Natural killer cell (primary cell): ENCODE measurements at regions not wholly inside any gene's neighbourhood (a gene's known extent, or its start where the extent isn't known, plus 50 kb on each side); places are given as distances from the start of the nearest gene placed in this dataset.

Source experiments
- ATAC-seq, 3 donors: fragments of 150-1000 bp in 2 of 3; fragments of 200-7000 bp in 1 of 3; cut with Tn5 transposase; 1 replicate in 1 of 3; 2 replicates in 2 of 3; pipeline ENCODE4 v1.10.0; 2021; ENCODE audit warnings: mild to moderate bottlenecking in 2 of 3, moderate library complexity in 2 of 3
- DNase-seq, 2 donors: peaks; one replicate each; pipeline versions ENCODE4 v3.0.0 to v3.0.0-alpha.2; 2013 to 2021; ENCODE audit warnings: mixed read lengths in 1 of 2
- H3K27ac ChIP-seq: one replicate; pipeline ENCODE4 v1.5.1; 2013; ENCODE audit warnings: mild to moderate bottlenecking, low read length
- H3K27me3 ChIP-seq: one replicate; pipeline ENCODE4 v1.6.1; 2013; ENCODE audit warnings: low read length; ENCODE audit not compliant: control insufficient read depth, insufficient read depth
- H3K36me3 ChIP-seq: one replicate; pipeline ENCODE4 v1.6.1; 2013; ENCODE audit warnings: low read length; ENCODE audit not compliant: control insufficient read depth, insufficient read depth
- H3K4me1 ChIP-seq: one replicate; pipeline ENCODE4 v1.6.1; 2013; ENCODE audit warnings: low read length; ENCODE audit not compliant: control insufficient read depth, insufficient read depth
- H3K4me3 ChIP-seq: one replicate; pipeline ENCODE4 v1.5.1; 2013; ENCODE audit warnings: low read length
- H3K9me3 ChIP-seq: one replicate; pipeline ENCODE4 v1.6.1; 2013; ENCODE audit warnings: low read length; ENCODE audit not compliant: control insufficient read depth, insufficient read depth
- H3K27ac Mint-ChIP-seq, 2 donors: one replicate each; pipeline ENCODE4 v1.8.0; 2022; ENCODE audit warnings: mild to moderate bottlenecking in 2 of 2, mixed read lengths in 2 of 2, moderate library complexity in 1 of 2
- H3K27me3 Mint-ChIP-seq, 2 donors: one replicate each; pipeline ENCODE4 v1.8.0; 2022; ENCODE audit warnings: low read depth in 2 of 2, mixed read lengths in 2 of 2
- H3K36me3 Mint-ChIP-seq: one replicate; pipeline ENCODE4 v1.8.0; 2022; ENCODE audit warnings: mixed read lengths
- H3K4me1 Mint-ChIP-seq, 2 donors: one replicate each; pipeline ENCODE4 v1.8.0; 2022; ENCODE audit warnings: mixed read lengths in 2 of 2
- H3K4me3 Mint-ChIP-seq: one replicate; pipeline ENCODE4 v1.8.0; 2022; ENCODE audit warnings: mild to moderate bottlenecking, moderate library complexity, mixed read lengths
- H3K9me3 Mint-ChIP-seq, 2 donors: one replicate each; pipeline ENCODE4 v1.8.0; 2022; ENCODE audit warnings: mixed read lengths in 2 of 2
- CTCF ChIP-seq: fragments of 200-600 bp; IDR thresholded peaks from one replicate; pipeline ENCODE4 v1.8.0; 2022; ENCODE audit warnings: antibody characterized with exemption
- WGBS: methylation state at CpG from one replicate; pipeline ENCODE4 v1.1.7; 2013; ENCODE audit warnings: missing lambda C conversion rate; ENCODE audit not compliant: insufficient coverage; 5-methylcytosine and 5-hydroxymethylcytosine counted together
- intact Hi-C: fragments of 100-400 bp; cut with micrococcal nuclease; formaldehyde crosslinking; loops from one replicate; pipeline ENCODE4 v1.14.2; 2022

- Mint-ChIP-seq H3K9me3 (peaks cover 3 to 4% of the 10 kb centered on the region in 2 donors), H3K4me3 (no peak overlapping the region), H3K27ac (no peak overlapping the region), H3K36me3 (no peaks in the 10 kb centered on the region), H3K4me1 (no peaks in the 10 kb centered on the region), H3K27me3 (no peaks in the 10 kb centered on the region)
- intact Hi-C loops: no loop called here
- DNase-seq (no peak), ATAC-seq (no peak)
- H3K4me3 ChIP-seq: no peak overlapping the region
- no peak overlapping the region for H3K27ac ChIP-seq
- TF ChIP-seq CTCF: no peak
- no peaks in the 10 kb centered on the region for H3K27me3 ChIP-seq
- WGBS: 80% methylated on average over 1 of the region's 2 CpGs
- H3K4me1 ChIP-seq: no peaks in the 10 kb centered on the region
- no peaks in the 10 kb centered on the region for H3K9me3 ChIP-seq
- no peaks in the 10 kb centered on the region for H3K36me3 ChIP-seq
These were observed 428.7 kb upstream of the LUZP2 start for GRCh38 chr11:24068197-24068596.

- DNase-seq (no peak), ATAC-seq (no peak)
- Mint-ChIP-seq H3K4me3 (no peak overlapping the region), H3K36me3 (no peaks in the 10 kb centered on the region), H3K9me3 (peaks cover 4 to 6% of the 10 kb centered on the region in 2 donors), H3K27ac (no peak overlapping the region), H3K4me1 (no peaks in the 10 kb centered on the region), H3K27me3 (no peaks in the 10 kb centered on the region)
- 80% methylated on average over 1 of the region's 3 CpGs for WGBS
- Histone ChIP-seq H3K27ac (no peak overlapping the region), H3K4me3 (no peak overlapping the region), H3K27me3 (no peaks in the 10 kb centered on the region), H3K36me3 (no peaks in the 10 kb centered on the region), H3K9me3 (no peaks in the 10 kb centered on the region), H3K4me1 (no peaks in the 10 kb centered on the region)
- intact Hi-C loops: no loop called here
- no peak for TF ChIP-seq CTCF
These were observed 426.4 kb upstream of the LUZP2 start for GRCh38 chr11:24070435-24070834.

- TF ChIP-seq CTCF: no peak
- Histone ChIP-seq H3K4me3 (no peak overlapping the region), H3K9me3 (no peaks in the 10 kb centered on the region), H3K4me1 (no peaks in the 10 kb centered on the region), H3K36me3 (no peaks in the 10 kb centered on the region), H3K27me3 (no peaks in the 10 kb centered on the region), H3K27ac (no peak overlapping the region)
- H3K27ac Mint-ChIP-seq: no peak overlapping the region
- no peaks in the 10 kb centered on the region for H3K4me1 Mint-ChIP-seq
- intact Hi-C loops: no loop called here
- no peak overlapping the region for H3K4me3 Mint-ChIP-seq
- H3K9me3 Mint-ChIP-seq: peaks cover 0 to 3% of the 10 kb centered on the region in 2 donors
- DNase-seq: no peak
- H3K36me3 Mint-ChIP-seq: no peaks in the 10 kb centered on the region
- 90% methylated on average over 2 of the region's 3 CpGs for WGBS
- no peak for ATAC-seq
- no peaks in the 10 kb centered on the region for H3K27me3 Mint-ChIP-seq
These were observed 418.8 kb upstream of the LUZP2 start for GRCh38 chr11:24078018-24078417.

- Mint-ChIP-seq H3K4me1 (peaks cover 0 to 5% of the 10 kb centered on the region in 2 donors), H3K27ac (no peak overlapping the region), H3K4me3 (no peak overlapping the region), H3K36me3 (no peaks in the 10 kb centered on the region), H3K9me3 (no peaks in the 10 kb centered on the region), H3K27me3 (no peaks in the 10 kb centered on the region)
- H3K27me3 ChIP-seq: no peaks in the 10 kb centered on the region
- no peaks in the 10 kb centered on the region for H3K9me3 ChIP-seq
- no peak for ATAC-seq
- no peak overlapping the region for H3K27ac ChIP-seq
- intact Hi-C loops: no loop called here
- 90% methylated on average over 1 of the region's 1 CpG for WGBS
- TF ChIP-seq CTCF: no peak
- no peak overlapping the region for H3K4me3 ChIP-seq
- no peaks in the 10 kb centered on the region for H3K4me1 ChIP-seq
- no peaks in the 10 kb centered on the region for H3K36me3 ChIP-seq
- DNase-seq: no peak
These were observed 414.6 kb upstream of the LUZP2 start for GRCh38 chr11:24082241-24082640.
